ENCODE measurements at regions not wholly inside any gene's neighbourhood (a gene's known extent, or its start where the extent isn't known, plus 50 kb on each side); places are given as distances from the start of the nearest gene placed in this dataset.
"Not testable (repeated sequence)": the region's sequence is repeated elsewhere in the genome, so short reads cannot be mapped to it uniquely, and the experiment has no call there.

DNA sequence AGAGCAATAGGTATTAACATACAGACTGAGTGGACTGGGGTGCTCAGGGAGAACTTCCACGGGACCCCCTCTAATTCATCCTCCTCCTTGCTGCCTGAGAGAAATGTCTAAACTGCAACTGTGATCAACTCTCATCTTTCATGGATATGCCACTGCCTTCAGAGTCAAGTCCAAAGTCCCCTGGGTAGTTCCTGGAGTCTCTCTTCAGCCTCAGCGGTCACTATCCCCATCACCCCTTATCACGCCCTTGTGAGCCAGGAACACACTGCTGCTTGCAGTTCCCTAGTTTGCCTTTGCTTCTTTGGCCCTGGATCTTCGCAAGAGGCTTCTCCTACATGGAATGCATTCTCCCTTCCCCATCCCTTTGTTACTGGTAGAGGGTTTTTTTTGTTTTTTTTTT is 58.7 kb upstream of the AUTS2 start:
- WGBS, result 87% methylated on average over 3 of the region's 4 CpGs
- Histone ChIP-seq H2BK12ac (ENCODE audit: low read length in 2 of 2) (no peak overlapping the region), H4K8ac (ENCODE audit: low read length) (no peak overlapping the region)

DNA sequence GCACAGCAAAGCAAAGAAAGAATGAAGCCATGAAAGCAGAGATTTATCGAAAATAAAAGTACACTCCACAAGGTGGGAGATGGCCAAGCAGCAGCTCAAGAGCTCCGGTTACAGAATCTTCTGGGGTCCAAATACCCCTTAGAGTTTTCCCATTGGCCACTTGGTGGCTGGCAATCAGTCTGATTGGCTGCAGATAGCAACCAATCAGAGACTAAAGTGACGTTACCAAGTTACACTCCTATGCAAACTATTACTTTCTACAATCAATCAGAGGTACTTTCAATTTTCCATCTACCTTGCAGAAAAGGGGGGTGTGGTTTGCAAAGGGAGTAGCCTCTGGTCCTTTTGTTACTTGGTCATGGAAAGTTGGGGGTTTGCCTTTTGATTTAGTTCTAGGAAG is 58.0 kb upstream of the AUTS2 start:
- no peak overlapping the region for H2AFZ ChIP-seq (ENCODE audit: low read depth, low read length)
- H3K36me3 ChIP-seq (ENCODE audit: control insufficient read depth in 1 of 2, insufficient read depth in 2 of 2, low read depth in 1 of 2, low read length in 2 of 2), result no peaks in the 10 kb centered on the region
- no peak overlapping the region for H3K9ac ChIP-seq (ENCODE audit: low read length)
- no peak overlapping the region for H4K8ac ChIP-seq (ENCODE audit: low read length)
- no peak overlapping the region for H3K4me2 ChIP-seq (ENCODE audit: low read length, poor library complexity, severe bottlenecking)
- H2BK12ac ChIP-seq (ENCODE audit: low read length in 2 of 2), result no peak overlapping the region
- no peak overlapping the region for H3K27ac ChIP-seq (ENCODE audit: low read length, poor library complexity, severe bottlenecking)
- no peak overlapping the region for H4K91ac ChIP-seq (ENCODE audit: low read length)
- H3K14ac ChIP-seq (ENCODE audit: low read length in 2 of 2), result no peak overlapping the region
- no peak for DNase-seq
- no peak overlapping the region for H2AK5ac ChIP-seq (ENCODE audit: low read length, severe bottlenecking)
- no peaks in the 10 kb centered on the region for H3K9me3 ChIP-seq (ENCODE audit: control insufficient read depth, low read length)
- H3K18ac ChIP-seq (ENCODE audit: low read depth in 1 of 2, low read length in 2 of 2), result no peak overlapping the region
- H3K4me3 ChIP-seq (ENCODE audit: insufficient read depth in 1 of 2, low read depth in 1 of 2, low read length in 2 of 2), result no peak overlapping the region
- H2BK5ac ChIP-seq (ENCODE audit: low read depth, low read length, poor library complexity, severe bottlenecking), result no peak overlapping the region
- peaks cover 0 to 8% of the 10 kb centered on the region in 2 experiments for H3K27me3 ChIP-seq (ENCODE audit: control insufficient read depth in 1 of 2, insufficient read depth in 1 of 2, low read length in 2 of 2)
- H3K79me1 ChIP-seq (replicated peaks; ENCODE audit: low read length, poor library complexity, severe bottlenecking), result no peaks in the 10 kb centered on the region
- no peak overlapping the region for H2BK120ac ChIP-seq (ENCODE audit: low read depth, low read length)
- H3K4ac ChIP-seq (ENCODE audit: low read depth in 1 of 2, low read length in 2 of 2), result no peak overlapping the region
- WGBS, result 82% methylated on average over 2 of the region's 3 CpGs
- no peak overlapping the region for H3K23ac ChIP-seq (ENCODE audit: low read length in 2 of 2)
- no peak overlapping the region for H2BK15ac ChIP-seq (ENCODE audit: low read depth, poor library complexity, severe bottlenecking)
- no peaks in the 10 kb centered on the region for H3K4me1 ChIP-seq (ENCODE audit: control insufficient read depth, insufficient read depth, low read depth, low read length)

More for the DNA sequence above, 58.7 kb upstream of the AUTS2 start:
- DNase-seq, result no peak
- Histone ChIP-seq H3K23ac (ENCODE audit: low read length in 2 of 2) (no peak overlapping the region), H2AFZ (ENCODE audit: low read depth, low read length) (no peak overlapping the region), H2BK120ac (ENCODE audit: low read depth, low read length) (no peak overlapping the region), H3K4me2 (ENCODE audit: low read length, poor library complexity, severe bottlenecking) (no peak overlapping the region), H3K4me1 (ENCODE audit: control insufficient read depth, insufficient read depth, low read depth, low read length) (no peaks in the 10 kb centered on the region), H3K4me3 (ENCODE audit: insufficient read depth in 1 of 2, low read depth in 1 of 2, low read length in 2 of 2) (no peak overlapping the region), H3K9me3 (ENCODE audit: control insufficient read depth, low read length) (no peaks in the 10 kb centered on the region), H3K14ac (ENCODE audit: low read length in 2 of 2) (no peak overlapping the region), H2AK5ac (ENCODE audit: low read length, severe bottlenecking) (no peak overlapping the region), H4K91ac (ENCODE audit: low read length) (no peak overlapping the region), H2BK5ac (ENCODE audit: low read depth, low read length, poor library complexity, severe bottlenecking) (no peak overlapping the region), H3K9ac (ENCODE audit: low read length) (no peak overlapping the region), H3K4ac (ENCODE audit: low read depth in 1 of 2, low read length in 2 of 2) (no peak overlapping the region), H3K27me3 (ENCODE audit: control insufficient read depth in 1 of 2, insufficient read depth in 1 of 2, low read length in 2 of 2) (peaks cover 0 to 8% of the 10 kb centered on the region in 2 experiments), H2BK15ac (ENCODE audit: low read depth, poor library complexity, severe bottlenecking) (no peak overlapping the region), H3K36me3 (ENCODE audit: control insufficient read depth in 1 of 2, insufficient read depth in 2 of 2, low read depth in 1 of 2, low read length in 2 of 2) (no peaks in the 10 kb centered on the region), H3K27ac (ENCODE audit: low read length, poor library complexity, severe bottlenecking) (no peak overlapping the region), H3K79me1 (replicated peaks; ENCODE audit: low read length, poor library complexity, severe bottlenecking) (no peaks in the 10 kb centered on the region), H3K18ac (ENCODE audit: low read depth in 1 of 2, low read length in 2 of 2) (no peak overlapping the region)

DNA sequence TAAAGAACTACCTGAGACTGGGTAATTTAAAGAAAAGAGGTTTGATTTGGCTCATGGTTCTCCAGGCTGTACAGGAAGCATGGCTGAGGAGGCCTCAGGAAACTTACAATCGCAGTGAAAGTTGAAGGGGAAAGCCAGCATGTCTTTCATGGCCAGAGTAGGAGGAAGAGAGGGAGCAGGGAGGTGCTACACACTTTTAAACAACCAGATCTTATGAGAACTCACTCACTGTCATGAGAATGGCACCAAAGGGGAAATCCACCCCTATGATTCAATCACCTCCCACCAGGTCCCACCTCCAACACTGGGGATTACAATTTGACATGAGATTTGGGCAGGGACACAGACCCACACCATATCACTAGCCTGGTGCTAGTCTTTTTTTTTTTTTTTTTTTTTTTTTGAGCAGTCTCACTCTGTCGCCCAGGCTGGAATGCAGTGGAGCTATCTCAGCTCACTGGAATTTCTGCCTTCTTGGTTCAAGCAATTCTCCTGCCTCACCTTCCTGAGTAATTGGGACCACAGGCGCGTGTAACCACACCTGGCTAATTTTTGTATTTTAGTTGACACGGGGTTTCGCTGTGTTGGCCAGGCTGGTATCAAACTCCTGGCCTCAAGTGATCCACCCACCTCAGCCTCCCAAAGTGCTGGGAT is 56.4 kb upstream of the AUTS2 start:
- not testable (repeated sequence) for H2BK120ac ChIP-seq (ENCODE audit: low read depth, low read length); H2AK5ac ChIP-seq (ENCODE audit: low read length, severe bottlenecking); H2BK15ac ChIP-seq (ENCODE audit: low read depth, poor library complexity, severe bottlenecking); H3K9ac ChIP-seq (ENCODE audit: low read length); H3K4ac ChIP-seq (ENCODE audit: low read depth in 1 of 2, low read length in 2 of 2); H3K27ac ChIP-seq (ENCODE audit: low read length, poor library complexity, severe bottlenecking); H2BK12ac ChIP-seq (ENCODE audit: low read length in 2 of 2); H3K4me1 ChIP-seq (ENCODE audit: control insufficient read depth, insufficient read depth, low read depth, low read length); H4K91ac ChIP-seq (ENCODE audit: low read length); H3K23ac ChIP-seq (ENCODE audit: low read length in 2 of 2); H3K27me3 ChIP-seq (ENCODE audit: control insufficient read depth in 1 of 2, insufficient read depth in 1 of 2, low read length in 2 of 2); H3K18ac ChIP-seq (ENCODE audit: low read depth in 1 of 2, low read length in 2 of 2); H3K4me3 ChIP-seq (ENCODE audit: insufficient read depth in 1 of 2, low read depth in 1 of 2, low read length in 2 of 2); H4K8ac ChIP-seq (ENCODE audit: low read length); H3K9me3 ChIP-seq (ENCODE audit: control insufficient read depth, low read length); H2BK5ac ChIP-seq (ENCODE audit: low read depth, low read length, poor library complexity, severe bottlenecking); DNase-seq; H3K4me2 ChIP-seq (ENCODE audit: low read length, poor library complexity, severe bottlenecking); H2AFZ ChIP-seq (ENCODE audit: low read depth, low read length); H3K79me1 ChIP-seq (replicated peaks; ENCODE audit: low read length, poor library complexity, severe bottlenecking); H3K36me3 ChIP-seq (ENCODE audit: control insufficient read depth in 1 of 2, insufficient read depth in 2 of 2, low read depth in 1 of 2, low read length in 2 of 2); H3K14ac ChIP-seq (ENCODE audit: low read length in 2 of 2)
- 92% methylated on average over 6 of the region's 6 CpGs for WGBS

DNA sequence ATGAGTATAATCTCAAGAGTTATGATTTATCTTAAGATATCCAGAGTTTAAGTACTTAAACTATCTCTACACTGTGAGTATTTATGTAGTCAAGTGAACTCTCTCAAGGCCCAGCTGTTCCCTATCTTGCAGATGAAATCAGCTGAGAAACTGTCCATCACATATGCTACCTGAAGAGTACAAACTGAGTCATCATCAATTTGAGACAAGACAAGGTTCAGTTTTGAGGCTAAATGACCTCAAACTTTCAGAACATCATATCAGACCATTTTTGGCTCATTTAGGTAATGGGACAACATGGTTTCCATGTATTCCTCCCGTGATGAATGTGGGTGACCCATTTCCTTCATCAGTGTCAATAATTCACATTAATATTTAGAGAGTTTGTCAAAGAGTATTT is 53.1 kb upstream of the AUTS2 start:
- Histone ChIP-seq H2BK12ac (ENCODE audit: low read length in 2 of 2) (no peak overlapping the region), H3K9ac (ENCODE audit: low read length) (no peak overlapping the region), H3K4ac (ENCODE audit: low read depth in 1 of 2, low read length in 2 of 2) (no peak overlapping the region), H3K79me1 (replicated peaks; ENCODE audit: low read length, poor library complexity, severe bottlenecking) (no peaks in the 10 kb centered on the region), H3K9me3 (ENCODE audit: control insufficient read depth, low read length) (no peaks in the 10 kb centered on the region), H3K4me3 (ENCODE audit: insufficient read depth in 1 of 2, low read depth in 1 of 2, low read length in 2 of 2) (no peak overlapping the region), H2BK120ac (ENCODE audit: low read depth, low read length) (no peak overlapping the region), H2BK5ac (ENCODE audit: low read depth, low read length, poor library complexity, severe bottlenecking) (no peak overlapping the region), H3K36me3 (ENCODE audit: control insufficient read depth in 1 of 2, insufficient read depth in 2 of 2, low read depth in 1 of 2, low read length in 2 of 2) (no peaks in the 10 kb centered on the region), H3K27ac (ENCODE audit: low read length, poor library complexity, severe bottlenecking) (no peak overlapping the region), H2AFZ (ENCODE audit: low read depth, low read length) (no peak overlapping the region), H3K23ac (ENCODE audit: low read length in 2 of 2) (no peak overlapping the region), H3K18ac (ENCODE audit: low read depth in 1 of 2, low read length in 2 of 2) (no peak overlapping the region), H4K8ac (ENCODE audit: low read length) (no peak overlapping the region), H2AK5ac (ENCODE audit: low read length, severe bottlenecking) (no peak overlapping the region), H3K4me2 (ENCODE audit: low read length, poor library complexity, severe bottlenecking) (no peak overlapping the region), H3K27me3 (ENCODE audit: control insufficient read depth in 1 of 2, insufficient read depth in 1 of 2, low read length in 2 of 2) (peaks cover 0 to 5% of the 10 kb centered on the region in 2 experiments), H3K4me1 (ENCODE audit: control insufficient read depth, insufficient read depth, low read depth, low read length) (no peaks in the 10 kb centered on the region), H4K91ac (ENCODE audit: low read length) (no peak overlapping the region), H3K14ac (ENCODE audit: low read length in 2 of 2) (no peak overlapping the region), H2BK15ac (ENCODE audit: low read depth, poor library complexity, severe bottlenecking) (no peak overlapping the region)
- WGBS, result no CpG with 5 or more reads among the region's 1 CpG
- no peak for DNase-seq
